OCI-LY1 (cell line): ENCODE measurements at regions not wholly inside any gene's neighbourhood (a gene's known extent, or its start where the extent isn't known, plus 50 kb on each side); places are given as distances from the start of the nearest gene placed in this dataset.

Experiments
- CTCF ChIP-seq: fragments of 200-600 bp; sonication (generic), shearing (Covaris generic); IDR thresholded peaks from 2 replicates; pipeline ENCODE4 v1.5.1; 2017; ENCODE audit warnings: mild to moderate bottlenecking, antibody characterized with exemption, low read length, moderate library complexity, mixed read lengths
- EZH2 ChIP-seq: fragments of 200-600 bp; sonication (generic), shearing (Covaris generic); IDR thresholded peaks from 2 replicates; pipeline ENCODE4 v1.8.0; 2017; ENCODE audit warnings: borderline replicate concordance, mixed run types, mild to moderate bottlenecking, antibody characterized with exemption, low read length, moderate library complexity, mixed read lengths

GRCh38 chr3:126266291-126266840 is 86.0 kb upstream of the ALDH1L1 start:
- no peak for TF ChIP-seq EZH2
- no peak for TF ChIP-seq CTCF
